MG63 (cell line): ENCODE measurements at regions not wholly inside any gene's neighbourhood (a gene's known extent, or its start where the extent isn't known, plus 50 kb on each side); places are given as distances from the start of the nearest gene placed in this dataset.

Experiments used
- DNase-seq: peaks from one replicate; pipeline ENCODE4 v3.0.0-alpha.2; 2020
- H3K27me3 ChIP-seq: fragments of 250-450 bp; sonication (Bioruptor Pico); 2 replicates; pipeline ENCODE4 v1.5.1; 2020; ENCODE audit warnings: mild to moderate bottlenecking, moderate library complexity
- H3K36me3 ChIP-seq: fragments of 250-450 bp; sonication (Bioruptor Pico); 2 replicates; pipeline ENCODE4 v1.5.1; 2020; ENCODE audit warnings: mild to moderate bottlenecking, moderate library complexity
- H3K4me3 ChIP-seq: fragments of 250-450 bp; sonication (Bioruptor Pico); 2 replicates; pipeline ENCODE4 v1.5.1; 2020; ENCODE audit warnings: mild to moderate bottlenecking, moderate library complexity
- H3K9me3 ChIP-seq: fragments of 250-450 bp; sonication (Bioruptor Pico); 2 replicates; pipeline ENCODE4 v1.5.1; 2020; ENCODE audit warnings: mild to moderate bottlenecking, moderate library complexity

GRCh38 chr20:57076951-57077350 lies 189.5 kb downstream of the BMP7 start:
- Histone ChIP-seq H3K36me3 (no peaks in the 10 kb centered on the region), H3K4me3 (no peak overlapping the region), H3K27me3 (no peaks in the 10 kb centered on the region), H3K9me3 (peaks cover 31% of the 10 kb centered on the region)
- DNase-seq, result no peak

GRCh38 chr20:57078116-57078515 lies 188.3 kb downstream of the BMP7 start:
- H3K4me3 ChIP-seq, result no peak overlapping the region
- no peaks in the 10 kb centered on the region for H3K27me3 ChIP-seq
- peaks cover 31% of the 10 kb centered on the region for H3K9me3 ChIP-seq
- no peak for DNase-seq
- no peaks in the 10 kb centered on the region for H3K36me3 ChIP-seq

- Histone ChIP-seq H3K9me3 (peaks cover 31% of the 10 kb centered on the region), H3K27me3 (no peaks in the 10 kb centered on the region), H3K4me3 (no peak overlapping the region), H3K36me3 (no peaks in the 10 kb centered on the region)
- peak; percentile 54 for DNase-seq
These were observed 187.1 kb downstream of the BMP7 start for GRCh38 chr20:57079031-57080005.

- peak; percentile 80 for DNase-seq
- peaks cover 29% of the 10 kb centered on the region for H3K9me3 ChIP-seq
- no peak overlapping the region for H3K4me3 ChIP-seq
- no peaks in the 10 kb centered on the region for H3K27me3 ChIP-seq
- no peaks in the 10 kb centered on the region for H3K36me3 ChIP-seq
These were observed 185.6 kb downstream of the BMP7 start for GRCh38 chr20:57080796-57081195.

- peaks cover 14% of the 10 kb centered on the region for H3K9me3 ChIP-seq
- H3K27me3 ChIP-seq, result no peaks in the 10 kb centered on the region
- no peak for DNase-seq
- H3K36me3 ChIP-seq, result no peaks in the 10 kb centered on the region
- H3K4me3 ChIP-seq, result no peak overlapping the region
These were observed 184.0 kb downstream of the BMP7 start for GRCh38 chr20:57082357-57082945.

- Histone ChIP-seq H3K9me3 (peaks cover 8% of the 10 kb centered on the region), H3K27me3 (no peaks in the 10 kb centered on the region), H3K36me3 (no peaks in the 10 kb centered on the region), H3K4me3 (no peak overlapping the region)
- no peak for DNase-seq
These were observed 183.4 kb downstream of the BMP7 start for GRCh38 chr20:57083072-57083471.

- Histone ChIP-seq H3K36me3 (no peaks in the 10 kb centered on the region), H3K4me3 (no peak overlapping the region)
These were observed 180.4 kb downstream of the BMP7 start for GRCh38 chr20:57086066-57086465.

GRCh38 chr20:57087102-57087501 lies 179.3 kb downstream of the BMP7 start:
- Histone ChIP-seq H3K9me3 (no peaks in the 10 kb centered on the region), H3K4me3 (no peak overlapping the region), H3K36me3 (no peaks in the 10 kb centered on the region), H3K27me3 (no peaks in the 10 kb centered on the region)
- DNase-seq, result no peak

More at GRCh38 chr20:57086066-57086465, 180.4 kb downstream of the BMP7 start:
- DNase-seq, result no peak
- Histone ChIP-seq H3K9me3 (no peaks in the 10 kb centered on the region), H3K27me3 (no peaks in the 10 kb centered on the region)

GRCh38 chr20:57087705-57088104 lies 178.7 kb downstream of the BMP7 start:
- H3K4me3 ChIP-seq, result no peak overlapping the region
- no peaks in the 10 kb centered on the region for H3K36me3 ChIP-seq
- H3K27me3 ChIP-seq, result no peaks in the 10 kb centered on the region
- DNase-seq, result no peak
- H3K9me3 ChIP-seq, result no peaks in the 10 kb centered on the region

- no peak for DNase-seq
- Histone ChIP-seq H3K36me3 (no peaks in the 10 kb centered on the region), H3K4me3 (no peak overlapping the region), H3K27me3 (no peaks in the 10 kb centered on the region), H3K9me3 (no peaks in the 10 kb centered on the region)
These were observed 178.0 kb downstream of the BMP7 start for GRCh38 chr20:57088436-57088835.

- no peaks in the 10 kb centered on the region for H3K9me3 ChIP-seq
- DNase-seq, result peak; percentile 71
- no peaks in the 10 kb centered on the region for H3K27me3 ChIP-seq
- no peak overlapping the region for H3K4me3 ChIP-seq
- H3K36me3 ChIP-seq, result no peaks in the 10 kb centered on the region
These were observed 176.7 kb downstream of the BMP7 start for GRCh38 chr20:57089699-57090144.

- Histone ChIP-seq H3K4me3 (no peak overlapping the region), H3K9me3 (no peaks in the 10 kb centered on the region), H3K27me3 (no peaks in the 10 kb centered on the region), H3K36me3 (no peaks in the 10 kb centered on the region)
- DNase-seq, result no peak
These were observed 175.6 kb downstream of the BMP7 start for GRCh38 chr20:57090590-57091560.

- Histone ChIP-seq H3K4me3 (no peak overlapping the region), H3K36me3 (no peaks in the 10 kb centered on the region), H3K9me3 (no peaks in the 10 kb centered on the region), H3K27me3 (no peaks in the 10 kb centered on the region)
- DNase-seq, result no peak
These were observed 174.7 kb downstream of the BMP7 start for GRCh38 chr20:57091748-57092111.

GRCh38 chr20:57092112-57092899 lies 174.1 kb downstream of the BMP7 start:
- Histone ChIP-seq H3K36me3 (no peaks in the 10 kb centered on the region), H3K27me3 (no peaks in the 10 kb centered on the region), H3K9me3 (no peaks in the 10 kb centered on the region), H3K4me3 (no peak overlapping the region)
- DNase-seq, result peak; percentile 71

- no peak for DNase-seq
- no peaks in the 10 kb centered on the region for H3K27me3 ChIP-seq
- no peak overlapping the region for H3K4me3 ChIP-seq
- H3K36me3 ChIP-seq, result no peaks in the 10 kb centered on the region
- no peaks in the 10 kb centered on the region for H3K9me3 ChIP-seq
These were observed 173.4 kb downstream of the BMP7 start for GRCh38 chr20:57092900-57093530.

- DNase-seq, result no peak
- no peaks in the 10 kb centered on the region for H3K36me3 ChIP-seq
These were observed 172.7 kb downstream of the BMP7 start for GRCh38 chr20:57093766-57094165.

More at GRCh38 chr20:57093766-57094165, 172.7 kb downstream of the BMP7 start:
- H3K9me3 ChIP-seq, result no peaks in the 10 kb centered on the region
- H3K4me3 ChIP-seq, result no peak overlapping the region
- no peaks in the 10 kb centered on the region for H3K27me3 ChIP-seq
